A673 (cell line): ENCODE measurements at regions not wholly inside any gene's neighbourhood (a gene's known extent, or its start where the extent isn't known, plus 50 kb on each side); places are given as distances from the start of the nearest gene placed in this dataset.

ENCODE experiments used
- CTCF ChIP-seq: fragments of 300-800, 200-600 bp; sonication (generic); conservative IDR thresholded peaks from 2 replicates; pipeline ENCODE4 v1.5.1; 2017; ENCODE audit warnings: low read depth, mild to moderate bottlenecking, antibody characterized with exemption, low read length, moderate library complexity, mixed read lengths
- EZH2 ChIP-seq: fragments of 200-600 bp; sonication (generic); IDR thresholded peaks from 2 replicates; pipeline ENCODE4 v1.6.1; 2017; ENCODE audit warnings: borderline replicate concordance, low read depth, mild to moderate bottlenecking, mixed read lengths, antibody characterized with exemption, low read length; ENCODE audit not compliant: poor library complexity, severe bottlenecking

- TF ChIP-seq CTCF (no peak), EZH2 (no peak)
These were observed 181.0 kb downstream of the TFCP2L1 start for GRCh38 chr2:121103960-121104359.
